Uterus (tissue), 3 donors: ENCODE measurements at regions not wholly inside any gene's neighbourhood (a gene's known extent, or its start where the extent isn't known, plus 50 kb on each side); places are given as distances from the start of the nearest gene placed in this dataset.

Source experiments
- DNase-seq, 2 donors: peaks; one replicate each; pipeline ENCODE4 v3.0.0-alpha.2; 2019 to 2020
- H3K27ac ChIP-seq, 2 donors: fragments of 200-600 bp; sonication (generic); 1 replicate in 1 of 2; 2 replicates in 1 of 2; pipeline ENCODE4 v1.5.1; 2016 to 2018
- H3K27me3 ChIP-seq, 2 donors: fragments of 200-600 bp; sonication (generic); one replicate each; pipeline ENCODE4 v1.5.1; 2018 to 2019; ENCODE audit warnings: control low read depth in 1 of 2
- H3K36me3 ChIP-seq, 2 donors: fragments of 200-600 bp; sonication (generic); one replicate each; pipeline ENCODE4 v1.5.1; 2019; ENCODE audit warnings: control low read depth in 1 of 2
- H3K4me1 ChIP-seq, 2 donors: fragments of 200-600 bp; sonication (generic); one replicate each; pipeline ENCODE4 v1.5.1; 2018 to 2019; ENCODE audit warnings: control low read depth in 1 of 2
- H3K4me3 ChIP-seq, 2 donors: fragments of 200-600 bp; sonication (generic); 1 replicate in 1 of 2; 2 replicates in 1 of 2; pipeline ENCODE4 v1.5.1; 2018 to 2019; ENCODE audit warnings: mild to moderate bottlenecking in 1 of 2
- H3K9me3 ChIP-seq, 2 donors: fragments of 200-600 bp; sonication (generic); one replicate each; pipeline ENCODE4 v1.5.1; 2019; ENCODE audit warnings: control low read depth in 1 of 2
- POLR2A ChIP-seq, 2 donors: fragments of 450-650 bp; IDR thresholded peaks; one replicate each; pipeline ENCODE4 v1.6.1; 2016; ENCODE audit warnings: antibody characterized with exemption in 2 of 2, mild to moderate bottlenecking in 1 of 2, moderate library complexity in 1 of 2
- intact Hi-C: fragments of 100-400 bp; cut with DNase I; formaldehyde crosslinking; loops from one replicate; pipeline ENCODE4 v1.15.1; 2023; ENCODE audit warnings: low total_unique reads
- TF ChIP-seq, protein P1 (sequence below), 4 experiments: fragments of 200-600 bp in 2 of 4; fragments of 450-650 bp in 2 of 4; sonication (generic) in 2 of 4; IDR thresholded peaks; one replicate each; pipeline ENCODE4 v1.5.1; 2016 to 2019; ENCODE audit warnings: antibody characterized with exemption in 4 of 4, mild to moderate bottlenecking in 2 of 4, moderate library complexity in 1 of 4
- donor health status: DM: yes; HTN: yes; CAD: no.

DNA sequence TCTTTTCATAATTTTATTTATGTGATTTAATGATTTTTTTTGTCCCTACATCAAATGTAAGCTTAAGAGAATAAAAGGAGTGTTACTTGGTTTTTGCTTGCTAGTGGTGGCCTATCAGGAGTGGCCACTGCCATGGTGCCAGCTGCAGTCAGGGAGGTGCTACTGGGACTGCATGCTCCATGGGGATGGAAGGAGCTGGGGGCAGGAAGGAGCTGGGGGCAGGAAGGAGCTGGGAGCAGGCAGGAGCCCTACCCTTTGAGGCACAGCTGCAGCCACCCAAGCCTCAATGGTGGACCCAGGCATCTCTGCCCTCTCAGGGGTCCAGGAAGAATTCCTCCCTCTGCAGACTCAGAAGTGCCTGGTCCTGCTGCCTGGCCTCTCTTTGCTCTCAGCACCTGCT, 796.0 kb downstream of the SLC16A7 start:
- no peak overlapping the region for H3K4me3 ChIP-seq
- no peak overlapping the region for H3K27ac ChIP-seq
- TF ChIP-seq, protein P1, sequence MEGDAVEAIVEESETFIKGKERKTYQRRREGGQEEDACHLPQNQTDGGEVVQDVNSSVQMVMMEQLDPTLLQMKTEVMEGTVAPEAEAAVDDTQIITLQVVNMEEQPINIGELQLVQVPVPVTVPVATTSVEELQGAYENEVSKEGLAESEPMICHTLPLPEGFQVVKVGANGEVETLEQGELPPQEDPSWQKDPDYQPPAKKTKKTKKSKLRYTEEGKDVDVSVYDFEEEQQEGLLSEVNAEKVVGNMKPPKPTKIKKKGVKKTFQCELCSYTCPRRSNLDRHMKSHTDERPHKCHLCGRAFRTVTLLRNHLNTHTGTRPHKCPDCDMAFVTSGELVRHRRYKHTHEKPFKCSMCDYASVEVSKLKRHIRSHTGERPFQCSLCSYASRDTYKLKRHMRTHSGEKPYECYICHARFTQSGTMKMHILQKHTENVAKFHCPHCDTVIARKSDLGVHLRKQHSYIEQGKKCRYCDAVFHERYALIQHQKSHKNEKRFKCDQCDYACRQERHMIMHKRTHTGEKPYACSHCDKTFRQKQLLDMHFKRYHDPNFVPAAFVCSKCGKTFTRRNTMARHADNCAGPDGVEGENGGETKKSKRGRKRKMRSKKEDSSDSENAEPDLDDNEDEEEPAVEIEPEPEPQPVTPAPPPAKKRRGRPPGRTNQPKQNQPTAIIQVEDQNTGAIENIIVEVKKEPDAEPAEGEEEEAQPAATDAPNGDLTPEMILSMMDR (IDR thresholded peaks at IDR 0.05), result no peak
- TF ChIP-seq POLR2A (IDR thresholded peaks at IDR 0.05), result no peak
- no peaks in the 10 kb centered on the region for H3K4me1 ChIP-seq
- intact Hi-C loops, result no loop called here
- H3K9me3 ChIP-seq, result no peaks in the 10 kb centered on the region
- H3K27me3 ChIP-seq, result no peaks in the 10 kb centered on the region
- DNase-seq, result no peak
- no peaks in the 10 kb centered on the region for H3K36me3 ChIP-seq

DNA sequence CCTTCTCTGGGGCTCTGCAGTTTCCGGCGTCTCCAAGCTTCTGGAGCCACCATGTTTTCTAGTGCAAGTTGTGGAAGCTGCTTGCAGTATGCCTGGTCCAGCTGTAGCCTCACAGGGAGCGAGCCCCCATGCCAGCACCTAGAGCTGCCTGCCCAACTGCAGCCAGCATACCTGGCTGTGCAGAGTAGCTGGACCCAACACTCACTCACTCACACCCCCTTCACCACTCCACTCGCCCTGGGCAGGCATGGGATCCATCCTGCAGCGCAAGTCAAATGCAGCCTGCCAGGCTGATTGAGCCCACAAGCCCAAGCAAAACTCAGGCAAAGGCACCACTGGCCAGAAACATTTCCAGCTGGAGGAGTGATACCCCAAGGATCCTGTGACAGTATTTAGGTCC, 797.3 kb downstream of the SLC16A7 start:
- Histone ChIP-seq H3K27ac (no peak overlapping the region), H3K4me3 (no peak overlapping the region), H3K27me3 (no peaks in the 10 kb centered on the region), H3K4me1 (no peaks in the 10 kb centered on the region), H3K36me3 (no peaks in the 10 kb centered on the region), H3K9me3 (no peaks in the 10 kb centered on the region)
- intact Hi-C loops, result no loop called here
- DNase-seq, result no peak
- TF ChIP-seq, protein P1 (IDR thresholded peaks at IDR 0.05), result no peak
- TF ChIP-seq POLR2A (IDR thresholded peaks at IDR 0.05), result no peak

DNA sequence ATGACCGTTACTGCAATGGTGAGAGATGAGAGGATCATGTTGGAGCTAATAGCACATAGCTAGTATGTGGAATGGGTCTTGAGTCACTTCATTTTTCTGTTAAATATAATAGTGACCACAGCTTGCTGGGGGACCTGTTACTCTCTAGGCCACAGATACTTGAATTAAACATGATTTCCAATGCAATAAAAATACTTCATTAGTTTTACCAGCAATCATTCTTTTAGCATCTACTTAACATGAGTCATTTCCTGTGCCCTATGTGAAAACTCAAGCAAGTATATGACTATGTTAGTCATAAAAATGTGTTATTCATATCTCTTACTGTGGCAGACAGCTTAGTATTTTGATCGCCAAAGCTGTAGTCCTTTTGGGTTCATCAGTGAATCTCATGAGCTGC, 798.8 kb downstream of the SLC16A7 start:
- Histone ChIP-seq H3K27me3 (no peaks in the 10 kb centered on the region), H3K4me3 (no peak overlapping the region), H3K4me1 (no peaks in the 10 kb centered on the region), H3K36me3 (no peaks in the 10 kb centered on the region), H3K27ac (no peak overlapping the region), H3K9me3 (no peaks in the 10 kb centered on the region)
- intact Hi-C loops, result no loop called here
- DNase-seq, result no peak
- TF ChIP-seq, protein P1 (IDR thresholded peaks at IDR 0.05), result no peak
- TF ChIP-seq POLR2A (IDR thresholded peaks at IDR 0.05), result no peak

DNA sequence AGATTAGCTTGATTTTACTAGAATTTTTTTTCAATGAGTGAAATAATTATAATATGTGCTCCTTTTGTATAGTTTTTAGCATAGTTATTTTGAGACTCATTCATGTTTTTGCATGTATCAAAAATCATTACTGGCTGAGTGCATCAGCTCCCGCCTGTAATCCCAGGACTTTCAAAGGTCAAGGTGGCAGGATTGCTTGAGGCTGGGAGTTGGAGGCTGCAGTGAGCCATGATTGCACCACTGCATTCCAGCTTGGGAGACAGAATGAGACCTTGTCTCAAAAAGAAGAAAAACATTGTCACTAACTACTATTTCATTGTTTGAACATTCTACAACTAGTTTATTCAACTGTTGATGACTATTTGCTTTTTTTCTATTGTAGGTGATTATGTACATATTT, 802.7 kb downstream of the SLC16A7 start:
- Histone ChIP-seq H3K4me1 (no peaks in the 10 kb centered on the region), H3K36me3 (no peaks in the 10 kb centered on the region), H3K4me3 (no peak overlapping the region), H3K27me3 (no peaks in the 10 kb centered on the region), H3K9me3 (no peaks in the 10 kb centered on the region), H3K27ac (no peak overlapping the region)
- intact Hi-C loops, result no loop called here
- TF ChIP-seq, protein P1 (IDR thresholded peaks at IDR 0.05), result no peak
- TF ChIP-seq POLR2A (IDR thresholded peaks at IDR 0.05), result no peak
- DNase-seq, result no peak

DNA sequence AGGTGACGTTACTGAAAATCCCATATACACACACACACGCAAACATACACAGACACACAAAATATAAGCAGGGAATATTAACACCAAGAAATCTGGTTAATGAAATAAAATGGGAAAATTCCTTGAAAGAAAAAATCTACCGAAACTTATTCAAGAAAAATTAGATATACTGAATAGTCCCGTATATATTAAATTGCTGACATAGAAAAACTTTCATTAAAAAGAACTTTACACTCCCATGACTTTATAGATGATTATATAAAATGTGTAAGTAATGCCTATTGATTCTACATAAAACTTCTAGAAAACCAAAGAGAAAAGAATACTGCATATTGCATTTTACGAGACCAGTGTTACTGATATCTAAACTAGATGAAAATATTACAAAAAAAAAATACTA, 803.2 kb downstream of the SLC16A7 start:
- no peaks in the 10 kb centered on the region for H3K36me3 ChIP-seq
- no peak for TF ChIP-seq POLR2A (IDR thresholded peaks at IDR 0.05)
- TF ChIP-seq, protein P1 (IDR thresholded peaks at IDR 0.05), result no peak
- no peak overlapping the region for H3K4me3 ChIP-seq
- no peaks in the 10 kb centered on the region for H3K9me3 ChIP-seq
- intact Hi-C loops, result no loop called here
- H3K4me1 ChIP-seq, result no peaks in the 10 kb centered on the region
- no peaks in the 10 kb centered on the region for H3K27me3 ChIP-seq
- no peak overlapping the region for H3K27ac ChIP-seq
- DNase-seq, result no peak
